NCI-H1417 treated with DMSO at 0.1 percent for 48 hours (cell line): ENCODE measurements at regions not wholly inside any gene's neighbourhood (a gene's known extent, or its start where the extent isn't known, plus 50 kb on each side); places are given as distances from the start of the nearest gene placed in this dataset.

Experiments used
- DNase-seq: peaks from one replicate; lab custom pipeline; 2025; lab: John Stamatoyannopoulos, UW

- no peak for DNase-seq
Observed at GRCh38 chr14:76974365-76974764, 54.1 kb downstream of the IRF2BPL start.

- no peak for DNase-seq
Observed at GRCh38 chr14:76971549-76971948, 57.0 kb downstream of the IRF2BPL start.

GRCh38 chr14:76968621-76969063 lies 59.9 kb downstream of the IRF2BPL start:
- peak; percentile 39 for DNase-seq

GRCh38 chr14:76967788-76968187 lies 60.7 kb downstream of the IRF2BPL start:
- DNase-seq, result no peak

- DNase-seq, result no peak
Observed at GRCh38 chr14:76965232-76965631, 63.3 kb downstream of the IRF2BPL start.

GRCh38 chr14:76964695-76965094 lies 63.8 kb downstream of the IRF2BPL start:
- no peak for DNase-seq

- no peak for DNase-seq
Observed at GRCh38 chr14:76963372-76963771, 65.1 kb downstream of the IRF2BPL start.

GRCh38 chr14:76962303-76962660 lies 66.2 kb downstream of the IRF2BPL start:
- DNase-seq, result no peak

GRCh38 chr14:76961631-76962302 lies 66.7 kb downstream of the IRF2BPL start:
- no peak for DNase-seq

- no peak for DNase-seq
Observed at GRCh38 chr14:76958980-76959710, 69.4 kb downstream of the IRF2BPL start.

- DNase-seq, result no peak
Observed at GRCh38 chr14:76958020-76958979, 70.2 kb downstream of the IRF2BPL start.

- no peak for DNase-seq
Observed at GRCh38 chr14:76957224-76957891, 71.2 kb downstream of the IRF2BPL start.

GRCh38 chr14:76956316-76957090 lies 72.0 kb downstream of the IRF2BPL start:
- peak; percentile 86 for DNase-seq

GRCh38 chr14:76955575-76956315 lies 72.8 kb downstream of the IRF2BPL start:
- DNase-seq, result peak; percentile 66

GRCh38 chr14:76954394-76955190 lies 73.9 kb downstream of the IRF2BPL start:
- DNase-seq, result no peak

GRCh38 chr14:76953311-76953945 lies 75.1 kb downstream of the IRF2BPL start:
- DNase-seq, result no peak

GRCh38 chr14:76951166-76951565 lies 77.3 kb downstream of the IRF2BPL start:
- no peak for DNase-seq

GRCh38 chr14:76950055-76951020 lies 78.2 kb downstream of the IRF2BPL start:
- DNase-seq, result no peak
